Stimulated activated effector memory CD8-positive, alpha-beta T cell treated with anti-CD3 and anti-CD28 coated beads, Interleukin-12 subunit alpha, Interleukin-12 subunit beta, amount 100 ng/mL, for 72 hours (primary cell): ENCODE measurements at regions not wholly inside any gene's neighbourhood (a gene's known extent, or its start where the extent isn't known, plus 50 kb on each side); places are given as distances from the start of the nearest gene placed in this dataset.

Experiments
- ATAC-seq: fragments of 150-1000 bp; cut with Tn5 transposase; 2 replicates; pipeline ENCODE4 v1.10.0; 2021
- DNase-seq, 2 donors: peaks; one replicate each; pipeline ENCODE4 v3.0.0; 2021 to 2022; ENCODE audit warnings: low spot score in 2 of 2
- H3K27ac Mint-ChIP-seq: one replicate; pipeline ENCODE4 v1.8.0; 2022; ENCODE audit warnings: mild to moderate bottlenecking, mixed read lengths
- H3K36me3 Mint-ChIP-seq: one replicate; pipeline ENCODE4 v1.8.0; 2022; ENCODE audit warnings: mild to moderate bottlenecking, mixed read lengths
- H3K4me1 Mint-ChIP-seq: one replicate; pipeline ENCODE4 v1.8.0; 2022; ENCODE audit warnings: mixed read lengths
- H3K4me3 Mint-ChIP-seq: one replicate; pipeline ENCODE4 v1.8.0; 2022; ENCODE audit warnings: mild to moderate bottlenecking, mixed read lengths
- H3K9me3 Mint-ChIP-seq: one replicate; pipeline ENCODE4 v1.8.0; 2022; ENCODE audit warnings: mixed read lengths

- ATAC-seq: no peak
- H3K27ac Mint-ChIP-seq: no peak overlapping the region
- H3K4me1 Mint-ChIP-seq: no peaks in the 10 kb centered on the region
- no peak for DNase-seq
- no peak overlapping the region for H3K4me3 Mint-ChIP-seq
- no peaks in the 10 kb centered on the region for H3K36me3 Mint-ChIP-seq
- H3K9me3 Mint-ChIP-seq: peaks cover 11% of the 10 kb centered on the region
Measured at GRCh38 chr21:20735257-20735656, 263.0 kb upstream of the NCAM2 start.

GRCh38 chr21:20737227-20737913 lies 260.8 kb upstream of the NCAM2 start:
- DNase-seq: no peak
- Mint-ChIP-seq H3K4me1 (no peaks in the 10 kb centered on the region), H3K9me3 (peaks cover 14% of the 10 kb centered on the region), H3K36me3 (no peaks in the 10 kb centered on the region), H3K27ac (no peak overlapping the region), H3K4me3 (no peak overlapping the region)
- ATAC-seq: no peak

GRCh38 chr21:20739421-20739820 lies 258.8 kb upstream of the NCAM2 start:
- ATAC-seq (no peak), DNase-seq (no peak)
- H3K4me1 Mint-ChIP-seq: no peaks in the 10 kb centered on the region
- peaks cover 17% of the 10 kb centered on the region for H3K9me3 Mint-ChIP-seq
- H3K36me3 Mint-ChIP-seq: no peaks in the 10 kb centered on the region
- no peak overlapping the region for H3K27ac Mint-ChIP-seq
- H3K4me3 Mint-ChIP-seq: no peak overlapping the region

DNA sequence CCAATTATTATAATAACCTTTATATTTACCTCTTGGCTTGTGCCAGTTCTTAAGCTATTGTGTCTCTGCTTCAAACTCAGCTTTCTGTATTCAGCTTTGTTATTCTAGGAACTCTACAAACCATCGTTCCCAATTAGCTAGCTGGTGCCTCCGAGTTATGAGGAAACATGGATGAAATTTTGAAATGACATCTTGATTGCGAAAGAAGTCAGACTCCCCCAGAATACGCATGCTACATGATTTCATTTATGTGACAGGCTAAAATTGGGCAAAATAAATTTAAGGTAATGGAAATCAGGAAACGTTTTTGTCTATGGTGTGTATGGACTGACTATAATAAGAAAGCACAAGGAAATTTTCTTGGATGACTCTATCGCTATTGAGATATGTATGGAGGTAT lies 256.8 kb upstream of the NCAM2 start:
- Mint-ChIP-seq H3K27ac (no peak overlapping the region), H3K9me3 (peaks cover 17% of the 10 kb centered on the region), H3K4me3 (no peak overlapping the region), H3K4me1 (no peaks in the 10 kb centered on the region), H3K36me3 (no peaks in the 10 kb centered on the region)
- DNase-seq (no peak), ATAC-seq (no peak)

- Mint-ChIP-seq H3K27ac (no peak overlapping the region), H3K36me3 (no peaks in the 10 kb centered on the region), H3K4me1 (no peaks in the 10 kb centered on the region), H3K4me3 (no peak overlapping the region), H3K9me3 (peaks cover 18% of the 10 kb centered on the region)
- ATAC-seq (no peak), DNase-seq (no peak)
Measured at GRCh38 chr21:20760221-20760620, 238.0 kb upstream of the NCAM2 start.

DNA sequence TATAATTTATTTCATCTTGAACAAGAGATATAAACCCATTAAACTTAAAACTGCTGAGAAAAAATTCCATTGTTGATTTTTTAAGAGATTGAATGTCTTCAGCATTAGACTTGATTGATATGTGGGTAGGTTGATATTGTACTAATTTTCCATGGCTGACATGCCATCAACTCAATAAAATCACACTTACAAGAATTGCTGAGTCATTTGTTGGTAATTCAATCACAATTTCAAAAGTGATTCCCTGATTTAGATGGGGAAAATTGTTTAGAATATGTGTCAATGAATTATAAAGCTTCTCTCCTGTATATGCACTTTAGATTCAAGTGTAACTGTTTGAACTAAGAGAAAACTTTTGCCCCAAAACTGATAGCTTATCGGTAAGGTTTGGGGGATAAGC lies 223.5 kb upstream of the NCAM2 start:
- H3K36me3 Mint-ChIP-seq: no peaks in the 10 kb centered on the region

DNA sequence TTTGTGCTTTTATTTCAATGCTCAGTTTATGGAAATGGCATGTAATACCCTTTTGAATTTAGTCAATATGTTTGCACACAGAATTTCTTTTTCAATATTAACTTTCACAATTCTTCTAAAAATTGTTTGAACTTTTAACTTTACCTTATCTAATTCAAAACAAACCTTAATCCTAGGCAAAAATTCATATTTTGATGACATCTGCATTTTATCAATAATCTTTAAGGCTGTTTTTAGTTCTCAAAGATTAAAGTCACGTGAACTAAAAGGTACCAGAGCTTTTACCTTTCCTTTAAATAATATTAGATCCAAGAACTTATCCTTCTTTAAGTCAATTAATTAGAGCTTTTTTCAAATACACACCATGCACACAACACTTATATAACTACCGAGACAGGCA lies 218.9 kb upstream of the NCAM2 start:
- no peak for DNase-seq
- H3K36me3 Mint-ChIP-seq: no peaks in the 10 kb centered on the region
- no peaks in the 10 kb centered on the region for H3K4me1 Mint-ChIP-seq
- H3K4me3 Mint-ChIP-seq: no peak overlapping the region
- no peak for ATAC-seq
- H3K9me3 Mint-ChIP-seq: peaks cover 7% of the 10 kb centered on the region
- no peak overlapping the region for H3K27ac Mint-ChIP-seq

More for the DNA sequence above, 223.5 kb upstream of the NCAM2 start:
- Mint-ChIP-seq H3K9me3 (peaks cover 15% of the 10 kb centered on the region), H3K4me3 (no peak overlapping the region), H3K4me1 (no peaks in the 10 kb centered on the region), H3K27ac (no peak overlapping the region)
- ATAC-seq (no peak), DNase-seq (no peak)

- ATAC-seq (no peak), DNase-seq (no peak)
- Mint-ChIP-seq H3K4me1 (no peaks in the 10 kb centered on the region), H3K36me3 (no peaks in the 10 kb centered on the region), H3K27ac (no peak overlapping the region), H3K9me3 (peaks cover 7% of the 10 kb centered on the region), H3K4me3 (no peak overlapping the region)
Measured at GRCh38 chr21:20783611-20784010, 214.6 kb upstream of the NCAM2 start.

DNA sequence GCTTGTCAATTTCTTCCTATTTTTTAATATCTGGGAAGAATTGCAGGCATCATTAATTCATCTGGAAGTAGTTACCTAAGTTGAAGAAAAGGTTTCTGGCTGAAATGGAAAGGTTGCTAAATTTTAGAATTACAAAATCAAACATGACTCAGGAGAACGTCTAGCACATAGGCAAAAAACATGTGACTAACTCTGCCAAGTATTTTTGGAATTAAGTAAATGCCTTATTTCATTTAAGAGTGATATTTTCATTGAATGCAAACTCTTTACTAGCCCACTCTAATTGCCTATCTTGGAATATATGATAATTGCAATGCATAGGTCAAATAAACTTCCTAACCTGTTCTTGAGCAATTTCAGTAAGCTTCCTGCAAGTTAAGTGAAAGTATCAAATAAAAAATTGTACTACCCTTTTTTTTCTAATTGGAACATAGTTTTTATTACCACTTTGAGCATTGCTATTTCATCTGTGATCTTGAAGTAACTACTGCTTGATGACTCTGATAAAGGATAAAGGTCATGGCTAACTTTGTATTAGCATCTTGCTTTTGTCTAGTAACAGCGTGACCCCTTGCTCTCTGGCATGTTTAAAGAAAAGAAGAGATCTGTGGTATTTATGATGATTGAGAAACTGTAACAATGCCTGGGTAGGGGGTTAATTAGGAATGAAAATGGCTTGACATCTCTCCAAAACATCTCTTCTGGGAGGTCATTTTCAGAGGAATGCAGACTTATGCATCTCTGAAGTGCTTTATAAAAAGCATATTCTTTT lies 208.3 kb upstream of the NCAM2 start:
- Mint-ChIP-seq H3K4me1 (no peaks in the 10 kb centered on the region), H3K36me3 (no peaks in the 10 kb centered on the region), H3K9me3 (peaks cover 5% of the 10 kb centered on the region), H3K27ac (no peak overlapping the region), H3K4me3 (no peak overlapping the region)
- no peak for ATAC-seq
- DNase-seq: no peak

- DNase-seq (no peak), ATAC-seq (no peak)
- Mint-ChIP-seq H3K9me3 (peaks cover 14% of the 10 kb centered on the region), H3K36me3 (no peaks in the 10 kb centered on the region), H3K4me1 (no peaks in the 10 kb centered on the region), H3K27ac (no peak overlapping the region), H3K4me3 (no peak overlapping the region)
Measured at GRCh38 chr21:20800106-20800505, 198.1 kb upstream of the NCAM2 start.

- DNase-seq: no peak
- Mint-ChIP-seq H3K9me3 (peaks cover 14% of the 10 kb centered on the region), H3K36me3 (no peaks in the 10 kb centered on the region), H3K4me1 (no peaks in the 10 kb centered on the region), H3K4me3 (no peak overlapping the region), H3K27ac (no peak overlapping the region)
- ATAC-seq: no peak
Measured at GRCh38 chr21:20802201-20802600, 196.0 kb upstream of the NCAM2 start.

DNA sequence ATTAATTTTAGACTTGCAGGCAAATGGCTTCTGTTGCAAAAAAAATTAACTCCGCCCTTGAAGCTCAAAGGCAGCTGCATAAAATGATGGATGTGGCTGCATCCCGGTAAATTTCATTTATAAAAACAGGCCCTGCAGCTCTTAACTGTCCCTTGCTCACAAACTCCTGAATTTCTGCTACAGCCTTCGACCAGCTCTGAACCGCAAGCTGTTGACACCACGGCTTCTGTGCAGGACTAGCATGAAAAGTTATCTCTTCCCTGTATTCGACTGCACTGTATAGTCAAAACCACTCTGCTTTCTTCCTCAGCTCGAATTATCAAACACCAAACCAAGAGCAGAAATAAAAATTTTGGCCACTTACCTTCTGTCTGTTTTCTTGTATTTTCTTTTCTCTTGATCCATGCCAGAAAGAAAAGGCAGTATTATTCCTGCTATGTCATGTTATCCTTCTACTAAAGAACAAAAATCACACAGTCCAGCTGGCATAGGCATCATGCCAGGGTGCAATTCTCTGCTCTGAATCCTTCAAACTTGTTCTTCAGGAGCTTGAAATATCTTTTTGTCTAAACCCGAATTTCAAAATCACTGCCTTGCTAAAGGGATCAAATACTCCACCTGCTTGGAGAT lies 195.5 kb upstream of the NCAM2 start:
- DNase-seq (no peak), ATAC-seq (no peak)
- no peak overlapping the region for H3K4me3 Mint-ChIP-seq
- peaks cover 14% of the 10 kb centered on the region for H3K9me3 Mint-ChIP-seq
- H3K36me3 Mint-ChIP-seq: no peaks in the 10 kb centered on the region
- no peak overlapping the region for H3K27ac Mint-ChIP-seq
- H3K4me1 Mint-ChIP-seq: no peaks in the 10 kb centered on the region

- H3K4me3 Mint-ChIP-seq: no peak overlapping the region
- ATAC-seq (no peak), DNase-seq (no peak)
- H3K36me3 Mint-ChIP-seq: no peaks in the 10 kb centered on the region
- no peaks in the 10 kb centered on the region for H3K4me1 Mint-ChIP-seq
- peaks cover 15% of the 10 kb centered on the region for H3K9me3 Mint-ChIP-seq
- no peak overlapping the region for H3K27ac Mint-ChIP-seq
Measured at GRCh38 chr21:20811702-20812101, 186.5 kb upstream of the NCAM2 start.

DNA sequence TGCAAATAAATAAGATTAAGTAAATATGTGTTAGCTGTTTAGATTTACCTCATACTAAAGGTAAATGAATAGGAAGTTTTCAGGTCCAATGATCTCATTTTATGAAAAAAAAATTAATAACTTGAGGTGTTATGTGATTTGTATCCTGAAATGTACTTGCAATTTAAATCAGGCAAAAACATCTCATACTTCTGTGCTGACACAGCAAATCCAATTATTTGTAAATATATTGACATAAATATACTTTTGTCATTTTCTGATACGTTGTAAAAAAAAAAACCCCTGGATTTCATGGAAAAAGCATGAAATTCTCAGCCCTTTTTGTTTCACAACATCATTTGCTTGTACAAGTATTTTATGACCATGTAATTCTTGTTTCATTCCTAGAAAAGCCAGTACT lies 184.1 kb upstream of the NCAM2 start:
- Mint-ChIP-seq H3K36me3 (no peaks in the 10 kb centered on the region), H3K4me3 (no peak overlapping the region), H3K9me3 (peaks cover 15% of the 10 kb centered on the region), H3K4me1 (no peaks in the 10 kb centered on the region), H3K27ac (no peak overlapping the region)
- no peak for ATAC-seq
- DNase-seq: no peak

DNA sequence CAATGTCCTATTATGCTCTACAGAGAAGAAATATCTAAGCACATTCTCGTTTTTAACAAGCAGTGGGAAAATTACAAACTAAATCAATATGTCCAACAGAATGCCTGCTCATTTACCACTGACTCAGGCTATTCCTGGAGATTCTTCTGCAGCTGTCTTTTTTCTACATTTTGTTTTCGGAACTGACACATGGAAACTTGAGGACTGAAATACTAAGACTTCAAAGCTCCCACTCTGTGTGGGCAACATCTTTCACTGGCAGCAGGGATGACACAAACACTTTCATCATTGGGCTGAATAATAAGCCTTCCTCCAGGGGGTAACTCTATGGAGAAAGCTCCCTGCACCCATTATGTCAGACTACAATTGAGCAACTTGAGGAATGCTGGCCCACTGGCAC lies 175.5 kb upstream of the NCAM2 start:
- Mint-ChIP-seq H3K36me3 (no peaks in the 10 kb centered on the region), H3K27ac (no peak overlapping the region)
- no peak for DNase-seq

GRCh38 chr21:20852866-20853265 lies 145.3 kb upstream of the NCAM2 start:
- peaks cover 5% of the 10 kb centered on the region for H3K9me3 Mint-ChIP-seq
- ATAC-seq: no peak
- H3K4me3 Mint-ChIP-seq: no peak overlapping the region
- H3K27ac Mint-ChIP-seq: no peak overlapping the region
- no peaks in the 10 kb centered on the region for H3K4me1 Mint-ChIP-seq
- no peak for DNase-seq
- H3K36me3 Mint-ChIP-seq: no peaks in the 10 kb centered on the region

More for the DNA sequence above, 175.5 kb upstream of the NCAM2 start:
- Mint-ChIP-seq H3K4me3 (no peak overlapping the region), H3K4me1 (no peaks in the 10 kb centered on the region), H3K9me3 (peaks cover 7% of the 10 kb centered on the region)
- ATAC-seq: no peak
